Right lobe of liver (tissue), 6 donors: ENCODE measurements at regions not wholly inside any gene's neighbourhood (a gene's known extent, or its start where the extent isn't known, plus 50 kb on each side); places are given as distances from the start of the nearest gene placed in this dataset.

ENCODE experiments used
- ATAC-seq, 4 donors: fragments of 200-7000 bp; cut with Tn5 transposase; one replicate each; pipeline ENCODE4 v1.9.1; 2020; ENCODE audit warnings: mild to moderate bottlenecking in 4 of 4, moderate library complexity in 4 of 4
- DNase-seq, 3 donors: peaks; one replicate each; pipeline ENCODE4 v3.0.0-alpha.2; 2020
- H3K27ac ChIP-seq, 3 donors: fragments of 200-600 bp; one replicate each; pipeline ENCODE4 v1.8.0; 2022
- H3K27me3 ChIP-seq, 2 donors: fragments of 200-600 bp; one replicate each; pipeline ENCODE4 v1.8.0; 2022
- H3K36me3 ChIP-seq, 4 donors: fragments of 200-600 bp; sonication (generic) in 1 of 4; one replicate each; pipeline versions ENCODE4 v1.5.1 to v1.8.0; 2017 to 2022; ENCODE audit warnings: control low read depth in 1 of 4
- H3K4me1 ChIP-seq, 4 donors: fragments of 200-600 bp; sonication (generic) in 1 of 4; one replicate each; pipeline versions ENCODE4 v1.5.1 to v1.8.0; 2017 to 2022; ENCODE audit warnings: control low read depth in 1 of 4
- H3K4me3 ChIP-seq, 3 donors: fragments of 200-600 bp; one replicate each; pipeline ENCODE4 v1.8.0; 2022
- H3K9me3 ChIP-seq, 4 donors: fragments of 200-600 bp; sonication (generic) in 1 of 4; one replicate each; pipeline versions ENCODE4 v1.5.1 to v1.8.0; 2017 to 2022; ENCODE audit warnings: control low read depth in 1 of 4
- POLR2A ChIP-seq: fragments of 450-650 bp; IDR thresholded peaks from one replicate; pipeline ENCODE4 v1.6.1; 2017; ENCODE audit warnings: antibody characterized with exemption, mild to moderate bottlenecking
- WGBS: methylation state at CpG from one replicate; pipeline ENCODE4 v1.1.6; 2018; ENCODE audit warnings: low coverage, low lambda C conversion rate; ENCODE audit not compliant: insufficient coverage; ENCODE audit errors: missing lambda C conversion rate; 5-methylcytosine and 5-hydroxymethylcytosine counted together
- intact Hi-C, 2 donors: fragments of 100-400 bp; cut with DNase I; formaldehyde crosslinking; loops; one replicate each; pipeline versions ENCODE4 v1.11.2 to v1.14.1; 2022
- TF ChIP-seq, protein P1 (sequence below), 4 donors: fragments of 200-600 bp in 3 of 4; fragments of 450-650 bp in 1 of 4; IDR thresholded peaks; one replicate each; pipeline versions ENCODE4 v1.5.1 to v1.8.0; 2016 to 2022; ENCODE audit warnings: antibody characterized with exemption in 4 of 4, mild to moderate bottlenecking in 2 of 4
- donor health status: DM: no; HTN: yes; CAD: no.
- donor health status: DM: no; HTN: no; CAD: no.
- donor health status: DM: no; HTN: no; CAD: no.
- donor health status: DM: no; HTN: yes; CAD: no.
- donor health status: DM: no; HTN: yes; CAD: no.

DNA sequence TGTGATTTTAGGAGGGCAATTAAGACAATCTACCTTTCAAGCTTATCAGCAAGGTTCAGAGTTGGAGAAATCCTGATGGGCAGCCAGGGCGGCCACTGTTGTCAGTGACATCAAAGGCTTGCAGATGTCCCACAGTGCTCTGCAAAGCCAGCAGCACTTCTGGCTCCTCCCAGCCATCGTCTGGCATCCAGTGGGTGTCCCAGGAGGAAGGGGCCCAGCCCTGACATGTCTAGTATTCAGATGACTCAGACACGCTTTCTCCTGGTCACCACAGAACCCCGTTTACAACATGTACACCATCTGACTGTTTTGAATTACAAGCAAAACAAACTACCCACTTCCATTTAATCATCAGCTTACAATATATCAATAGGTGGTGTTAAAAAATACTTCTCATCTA is 61.4 kb downstream of the CYRIA start:
- Histone ChIP-seq H3K4me3 (no peak overlapping the region), H3K27me3 (no peaks in the 10 kb centered on the region), H3K36me3 (no peaks in the 10 kb centered on the region), H3K9me3 (no peaks in the 10 kb centered on the region), H3K4me1 (no peaks in the 10 kb centered on the region), H3K27ac (no peak overlapping the region)
- no peak for ATAC-seq
- intact Hi-C loops = no loop called here
- 71% methylated on average over 3 of the region's 4 CpGs for WGBS
- DNase-seq = no peak
- TF ChIP-seq POLR2A = no peak
- TF ChIP-seq, protein P1, sequence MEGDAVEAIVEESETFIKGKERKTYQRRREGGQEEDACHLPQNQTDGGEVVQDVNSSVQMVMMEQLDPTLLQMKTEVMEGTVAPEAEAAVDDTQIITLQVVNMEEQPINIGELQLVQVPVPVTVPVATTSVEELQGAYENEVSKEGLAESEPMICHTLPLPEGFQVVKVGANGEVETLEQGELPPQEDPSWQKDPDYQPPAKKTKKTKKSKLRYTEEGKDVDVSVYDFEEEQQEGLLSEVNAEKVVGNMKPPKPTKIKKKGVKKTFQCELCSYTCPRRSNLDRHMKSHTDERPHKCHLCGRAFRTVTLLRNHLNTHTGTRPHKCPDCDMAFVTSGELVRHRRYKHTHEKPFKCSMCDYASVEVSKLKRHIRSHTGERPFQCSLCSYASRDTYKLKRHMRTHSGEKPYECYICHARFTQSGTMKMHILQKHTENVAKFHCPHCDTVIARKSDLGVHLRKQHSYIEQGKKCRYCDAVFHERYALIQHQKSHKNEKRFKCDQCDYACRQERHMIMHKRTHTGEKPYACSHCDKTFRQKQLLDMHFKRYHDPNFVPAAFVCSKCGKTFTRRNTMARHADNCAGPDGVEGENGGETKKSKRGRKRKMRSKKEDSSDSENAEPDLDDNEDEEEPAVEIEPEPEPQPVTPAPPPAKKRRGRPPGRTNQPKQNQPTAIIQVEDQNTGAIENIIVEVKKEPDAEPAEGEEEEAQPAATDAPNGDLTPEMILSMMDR (IDR thresholded peaks at IDR 0.05) = no peak

DNA sequence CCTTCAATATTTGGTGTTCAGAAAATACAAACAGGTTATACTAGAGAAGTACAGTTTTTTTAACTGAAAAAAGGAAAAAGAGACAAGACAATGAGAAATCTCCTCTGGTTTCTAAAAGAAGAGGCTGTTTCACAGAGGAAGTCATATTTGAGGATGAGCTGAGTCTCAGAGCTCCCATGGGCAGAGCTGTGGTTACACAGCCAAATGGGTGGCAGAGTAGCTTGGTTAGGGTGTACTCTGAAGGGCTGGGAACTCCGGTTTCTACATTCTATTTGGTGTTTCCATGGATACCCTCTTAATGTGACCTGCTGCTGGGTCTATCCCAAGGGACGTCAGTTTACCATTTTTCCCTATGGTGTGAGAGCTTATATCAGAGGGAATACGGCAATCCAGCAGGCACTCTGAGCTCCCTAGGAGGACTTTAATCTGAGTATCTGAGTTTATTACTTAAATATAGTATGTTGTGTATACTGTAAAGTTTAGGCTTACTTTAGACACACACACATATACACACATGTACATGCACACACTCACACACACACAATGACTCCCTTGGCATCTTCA is 74.2 kb downstream of the CYRIA start:
- no peak for ATAC-seq
- intact Hi-C loops = no loop called here

DNA sequence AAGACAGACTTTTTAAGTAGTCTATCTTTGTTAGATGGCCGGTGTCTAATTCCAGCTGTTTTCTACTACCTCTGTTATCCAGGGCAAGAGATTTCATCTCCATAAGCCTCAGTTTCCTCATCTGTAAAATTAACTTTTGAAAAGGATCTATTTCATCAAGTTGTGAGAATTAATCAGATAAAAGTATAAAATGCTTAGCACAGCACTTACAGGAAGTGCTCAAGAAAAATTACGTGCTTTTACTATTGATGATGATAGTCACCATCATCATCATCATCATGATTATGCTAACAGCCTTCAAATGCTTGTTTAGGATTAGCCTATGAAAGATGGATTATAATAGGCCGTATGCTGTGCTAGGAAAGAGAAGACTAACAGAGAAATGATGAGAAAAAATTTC is 76.2 kb downstream of the CYRIA start:
- TF ChIP-seq, protein P1 (IDR thresholded peaks at IDR 0.05) = no peak
- TF ChIP-seq POLR2A = no peak
- H3K27me3 ChIP-seq = no peaks in the 10 kb centered on the region
- ATAC-seq (no peak), DNase-seq (no peak)
- no peak overlapping the region for H3K27ac ChIP-seq
- 68% methylated on average over 3 of the region's 3 CpGs for WGBS
- H3K4me3 ChIP-seq = no peak overlapping the region
- H3K9me3 ChIP-seq = no peaks in the 10 kb centered on the region
- H3K4me1 ChIP-seq = no peaks in the 10 kb centered on the region
- H3K36me3 ChIP-seq = no peaks in the 10 kb centered on the region
- intact Hi-C loops = no loop called here

More for the DNA sequence above, 74.2 kb downstream of the CYRIA start:
- no peaks in the 10 kb centered on the region for H3K4me1 ChIP-seq
- no peak overlapping the region for H3K27ac ChIP-seq
- TF ChIP-seq, protein P1 (IDR thresholded peaks at IDR 0.05) = no peak
- TF ChIP-seq POLR2A = no peak
- no peaks in the 10 kb centered on the region for H3K9me3 ChIP-seq
- no peak for DNase-seq
- H3K36me3 ChIP-seq = no peaks in the 10 kb centered on the region
- no peaks in the 10 kb centered on the region for H3K27me3 ChIP-seq
- no peak overlapping the region for H3K4me3 ChIP-seq
- 83% methylated on average over 3 of the region's 3 CpGs for WGBS

DNA sequence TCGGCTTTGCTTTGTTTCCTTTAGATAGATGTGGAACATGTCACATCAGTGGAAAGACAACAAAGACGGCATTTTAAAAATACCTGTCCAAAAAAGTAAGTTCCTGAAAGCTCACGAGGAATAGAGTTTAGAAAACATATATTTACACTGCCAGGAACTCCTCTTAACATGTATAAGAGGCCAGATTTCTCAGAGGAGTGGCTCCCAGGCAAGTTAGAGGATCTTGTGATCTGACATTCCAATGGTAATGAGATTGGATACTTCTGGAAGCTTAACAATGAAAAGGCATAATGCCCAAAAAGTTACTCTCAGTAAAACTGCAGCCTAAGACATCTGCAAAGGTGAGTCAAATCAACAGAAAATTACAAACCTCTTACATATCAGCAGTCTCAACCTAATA is 77.1 kb downstream of the CYRIA start:
- intact Hi-C loops = no loop called here

More for the DNA sequence above, 77.1 kb downstream of the CYRIA start:
- Histone ChIP-seq H3K9me3 (no peaks in the 10 kb centered on the region), H3K4me1 (no peaks in the 10 kb centered on the region), H3K27me3 (no peaks in the 10 kb centered on the region), H3K4me3 (no peak overlapping the region), H3K36me3 (no peaks in the 10 kb centered on the region), H3K27ac (no peak overlapping the region)
- TF ChIP-seq POLR2A = no peak
- TF ChIP-seq, protein P1 (IDR thresholded peaks at IDR 0.05) = no peak
- no peak for DNase-seq
- ATAC-seq = no peak
- WGBS = 63% methylated on average over 3 of the region's 3 CpGs
